ENCODE measurements at regions not wholly inside any gene's neighbourhood (a gene's known extent, or its start where the extent isn't known, plus 50 kb on each side); places are given as distances from the start of the nearest gene placed in this dataset.

GRCh38 chr14:49494836-49495235 lies 91.3 kb downstream of the RPS29 start:
- H3K4me1 ChIP-seq = no peaks in the 10 kb centered on the region
- no peaks in the 10 kb centered on the region for H3K9me3 ChIP-seq
- WGBS, 2 donors = 62 to 81% methylated on average over 4 of the region's 4 CpGs
- no peak overlapping the region for H3K27ac ChIP-seq
- ATAC-seq (ENCODE audit: low FRiP score in 2 of 2) (no peak), DNase-seq (no peak)
- no peaks in the 10 kb centered on the region for H3K27me3 ChIP-seq
- TF ChIP-seq POLR2A (IDR thresholded peaks at IDR 0.05) (no peak), POLR2AphosphoS5 (IDR thresholded peaks at IDR 0.05) (no peak), EP300 (IDR thresholded peaks at IDR 0.05) (no peak)
- TF ChIP-seq, protein P1, sequence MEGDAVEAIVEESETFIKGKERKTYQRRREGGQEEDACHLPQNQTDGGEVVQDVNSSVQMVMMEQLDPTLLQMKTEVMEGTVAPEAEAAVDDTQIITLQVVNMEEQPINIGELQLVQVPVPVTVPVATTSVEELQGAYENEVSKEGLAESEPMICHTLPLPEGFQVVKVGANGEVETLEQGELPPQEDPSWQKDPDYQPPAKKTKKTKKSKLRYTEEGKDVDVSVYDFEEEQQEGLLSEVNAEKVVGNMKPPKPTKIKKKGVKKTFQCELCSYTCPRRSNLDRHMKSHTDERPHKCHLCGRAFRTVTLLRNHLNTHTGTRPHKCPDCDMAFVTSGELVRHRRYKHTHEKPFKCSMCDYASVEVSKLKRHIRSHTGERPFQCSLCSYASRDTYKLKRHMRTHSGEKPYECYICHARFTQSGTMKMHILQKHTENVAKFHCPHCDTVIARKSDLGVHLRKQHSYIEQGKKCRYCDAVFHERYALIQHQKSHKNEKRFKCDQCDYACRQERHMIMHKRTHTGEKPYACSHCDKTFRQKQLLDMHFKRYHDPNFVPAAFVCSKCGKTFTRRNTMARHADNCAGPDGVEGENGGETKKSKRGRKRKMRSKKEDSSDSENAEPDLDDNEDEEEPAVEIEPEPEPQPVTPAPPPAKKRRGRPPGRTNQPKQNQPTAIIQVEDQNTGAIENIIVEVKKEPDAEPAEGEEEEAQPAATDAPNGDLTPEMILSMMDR (IDR thresholded peaks at IDR 0.05) = no peak
- no peaks in the 10 kb centered on the region for H3K36me3 ChIP-seq
- H3K4me3 ChIP-seq = no peak overlapping the region

GRCh38 chr14:49493557-49493956 lies 92.6 kb downstream of the RPS29 start:
- H3K9me3 ChIP-seq = no peaks in the 10 kb centered on the region
- H3K27ac ChIP-seq = no peak overlapping the region
- no peak overlapping the region for H3K4me3 ChIP-seq
- no peaks in the 10 kb centered on the region for H3K4me1 ChIP-seq
- no peak for TF ChIP-seq POLR2A (IDR thresholded peaks at IDR 0.05)
- TF ChIP-seq POLR2AphosphoS5 (IDR thresholded peaks at IDR 0.05) = no peak
- TF ChIP-seq, protein P1 (IDR thresholded peaks at IDR 0.05) = no peak
- TF ChIP-seq EP300 (IDR thresholded peaks at IDR 0.05) = no peak
- no peaks in the 10 kb centered on the region for H3K36me3 ChIP-seq
- 38 to 44% methylated on average over 3 of the region's 3 CpGs for WGBS, 2 donors
- DNase-seq (no peak), ATAC-seq (ENCODE audit: low FRiP score in 2 of 2) (no peak)
- no peaks in the 10 kb centered on the region for H3K27me3 ChIP-seq

GRCh38 chr14:49492151-49492550 lies 94.0 kb downstream of the RPS29 start:
- Histone ChIP-seq H3K27me3 (no peaks in the 10 kb centered on the region), H3K4me3 (no peak overlapping the region), H3K9me3 (no peaks in the 10 kb centered on the region), H3K36me3 (no peaks in the 10 kb centered on the region), H3K4me1 (no peaks in the 10 kb centered on the region), H3K27ac (no peak overlapping the region)
- ATAC-seq (ENCODE audit: low FRiP score in 2 of 2) = no peak
- 55 to 56% methylated on average over 3 of the region's 3 CpGs for WGBS, 2 donors
- TF ChIP-seq POLR2A (IDR thresholded peaks at IDR 0.05) = no peak
- no peak for TF ChIP-seq POLR2AphosphoS5 (IDR thresholded peaks at IDR 0.05)
- TF ChIP-seq, protein P1 (IDR thresholded peaks at IDR 0.05) = no peak
- TF ChIP-seq EP300 (IDR thresholded peaks at IDR 0.05) = no peak
- DNase-seq = no peak

DNA sequence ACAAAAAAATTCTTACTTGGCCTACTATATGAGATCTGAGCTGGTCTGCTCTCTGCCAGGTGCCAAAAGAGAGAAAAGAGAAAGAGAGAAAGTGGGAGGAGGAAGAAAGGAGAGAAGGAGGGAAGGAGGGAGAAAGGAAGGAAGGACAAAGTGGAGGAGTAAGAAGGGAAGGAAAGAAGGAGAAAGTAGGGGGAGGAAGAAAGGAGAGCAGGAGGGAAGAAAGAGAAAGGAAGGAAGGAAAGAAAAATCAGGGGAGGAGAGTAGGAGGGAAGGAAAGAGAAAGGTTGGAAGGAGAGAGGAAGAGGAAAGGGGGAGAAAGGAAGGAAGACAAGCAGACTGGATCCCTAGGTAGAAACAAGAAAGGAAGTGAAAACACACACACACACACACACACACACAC lies 96.8 kb downstream of the RPS29 start:
- ATAC-seq (ENCODE audit: low FRiP score in 2 of 2) (no peak), DNase-seq (no peak)
- TF ChIP-seq, protein P1 (IDR thresholded peaks at IDR 0.05) = no peak
- Histone ChIP-seq H3K27me3 (no peaks in the 10 kb centered on the region), H3K27ac (no peak overlapping the region), H3K36me3 (no peaks in the 10 kb centered on the region), H3K9me3 (no peaks in the 10 kb centered on the region), H3K4me1 (no peaks in the 10 kb centered on the region), H3K4me3 (no peak overlapping the region)

GRCh38 chr14:49487238-49487637 lies 98.9 kb downstream of the RPS29 start:
- H3K27me3 ChIP-seq = no peaks in the 10 kb centered on the region

More at GRCh38 chr14:49487238-49487637, 98.9 kb downstream of the RPS29 start:
- no peaks in the 10 kb centered on the region for H3K9me3 ChIP-seq
- no peaks in the 10 kb centered on the region for H3K36me3 ChIP-seq
- no peak for DNase-seq
- no peak overlapping the region for H3K27ac ChIP-seq
- H3K4me3 ChIP-seq = no peak overlapping the region
- no peaks in the 10 kb centered on the region for H3K4me1 ChIP-seq
- no peak for ATAC-seq (ENCODE audit: low FRiP score in 2 of 2)
- TF ChIP-seq POLR2A (IDR thresholded peaks at IDR 0.05) (no peak), POLR2AphosphoS5 (IDR thresholded peaks at IDR 0.05) (no peak), EP300 (IDR thresholded peaks at IDR 0.05) (no peak)
- TF ChIP-seq, protein P1 (IDR thresholded peaks at IDR 0.05) = no peak

Data from upper lobe of left lung (tissue), 6 donors.